Prostate gland (tissue), 2 donors: ENCODE measurements at regions not wholly inside any gene's neighbourhood (a gene's known extent, or its start where the extent isn't known, plus 50 kb on each side); places are given as distances from the start of the nearest gene placed in this dataset.

Experiments
- DNase-seq: peaks from one replicate; pipeline ENCODE4 v3.0.0-alpha.2; 2019; ENCODE audit warnings: low spot score
- H3K27ac ChIP-seq, 2 donors: fragments of 200-600 bp; sonication (generic); 2 replicates each; pipeline ENCODE4 v1.5.1; 2017 to 2019
- H3K27me3 ChIP-seq: fragments of 200-600 bp; sonication (generic); replicated peaks from 2 replicates; pipeline ENCODE4 v1.5.1; 2019; ENCODE audit not compliant: insufficient read depth
- H3K36me3 ChIP-seq, 2 donors: fragments of 200-600 bp; sonication (generic); 1 replicate in 1 of 2; 2 replicates in 1 of 2; pipeline versions ENCODE4 v1.5.1 to v1.8.1; 2017 to 2019
- H3K4me1 ChIP-seq: fragments of 200-600 bp; sonication (generic); replicated peaks from 2 replicates; pipeline ENCODE4 v1.5.1; 2019
- H3K4me3 ChIP-seq, 2 donors: fragments of 200-600 bp; sonication (generic); 2 replicates each; pipeline ENCODE4 v1.5.1; 2017 to 2019
- H3K9me3 ChIP-seq: fragments of 200-600 bp; sonication (generic); 2 replicates; pipeline ENCODE4 v1.5.1; 2017
- POLR2A ChIP-seq: fragments of 450-650 bp; IDR thresholded peaks from one replicate; pipeline ENCODE4 v1.6.1; 2016; ENCODE audit warnings: antibody characterized with exemption, mild to moderate bottlenecking
- POLR2AphosphoS5 ChIP-seq: sonication (generic); formaldehyde crosslinking; IDR thresholded peaks from one replicate; pipeline ENCODE4 v1.6.1; 2017; ENCODE audit warnings: antibody characterized with exemption
- WGBS: methylation state at CpG from one replicate; pipeline ENCODE4 v1.1.5; 2018; 5-methylcytosine and 5-hydroxymethylcytosine counted together
- intact Hi-C: fragments of 100-400 bp; cut with DNase I; formaldehyde crosslinking; loops from one replicate; pipeline ENCODE4 v1.14.2; 2022
- TF ChIP-seq, protein P1 (sequence below), 4 experiments: fragments of 200-600 bp in 2 of 4; fragments of 450-650 bp in 2 of 4; sonication (generic) in 2 of 4; IDR thresholded peaks; 1 replicate in 3 of 4; 2 replicates in 1 of 4; pipeline ENCODE4 v1.5.1; 2016 to 2019; ENCODE audit warnings: antibody characterized with exemption in 4 of 4, mild to moderate bottlenecking in 2 of 4, moderate library complexity in 2 of 4

DNA sequence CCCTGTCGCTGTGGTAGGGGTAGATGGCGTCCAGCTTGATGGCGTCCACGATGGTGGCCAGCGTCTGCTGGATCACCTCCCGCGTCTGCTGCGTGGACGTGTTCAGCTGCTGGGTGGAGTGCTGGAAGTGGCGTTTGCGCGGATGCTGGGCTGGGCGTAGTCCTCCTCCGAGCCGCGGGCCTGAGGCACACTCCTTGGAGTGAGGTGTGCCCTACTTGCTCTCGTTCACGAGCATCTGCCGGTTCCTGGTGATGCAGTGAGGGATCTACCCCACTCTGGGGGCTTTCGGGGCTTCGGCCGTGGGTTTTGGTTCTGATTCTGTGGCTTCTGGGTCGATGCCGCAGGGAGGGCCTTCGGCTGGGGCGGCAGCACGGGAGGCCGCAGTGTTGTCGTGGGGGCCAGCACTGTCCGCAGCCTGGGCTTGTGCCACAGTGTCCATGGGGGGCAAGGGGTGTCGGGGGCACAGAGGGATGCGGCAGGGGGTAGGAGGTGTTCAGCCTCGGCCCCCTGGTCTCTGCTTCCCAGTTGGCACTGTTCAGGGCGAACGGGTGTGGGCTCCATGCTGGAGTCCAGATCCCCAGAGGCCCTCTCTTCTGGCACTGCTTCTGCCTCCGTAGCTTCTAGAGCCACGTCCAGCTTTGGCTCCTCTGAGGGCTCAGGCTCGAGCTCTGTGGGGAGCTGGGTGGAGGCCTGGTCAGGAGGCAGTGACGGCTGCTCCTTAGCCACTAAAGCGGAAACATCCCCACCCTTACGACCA lies 890.6 kb upstream of the LRRTM1 start:
- intact Hi-C loops: no loop called here
- DNase-seq: no peak
- Histone ChIP-seq H3K36me3 (no peaks in the 10 kb centered on the region), H3K4me1 (no peaks in the 10 kb centered on the region), H3K27me3 (no peaks in the 10 kb centered on the region), H3K4me3 (no peak overlapping the region), H3K9me3 (no peaks in the 10 kb centered on the region), H3K27ac (no peak overlapping the region)
- 95% methylated on average over 41 of the region's 41 CpGs for WGBS
- TF ChIP-seq POLR2A: no peak
- TF ChIP-seq, protein P1, sequence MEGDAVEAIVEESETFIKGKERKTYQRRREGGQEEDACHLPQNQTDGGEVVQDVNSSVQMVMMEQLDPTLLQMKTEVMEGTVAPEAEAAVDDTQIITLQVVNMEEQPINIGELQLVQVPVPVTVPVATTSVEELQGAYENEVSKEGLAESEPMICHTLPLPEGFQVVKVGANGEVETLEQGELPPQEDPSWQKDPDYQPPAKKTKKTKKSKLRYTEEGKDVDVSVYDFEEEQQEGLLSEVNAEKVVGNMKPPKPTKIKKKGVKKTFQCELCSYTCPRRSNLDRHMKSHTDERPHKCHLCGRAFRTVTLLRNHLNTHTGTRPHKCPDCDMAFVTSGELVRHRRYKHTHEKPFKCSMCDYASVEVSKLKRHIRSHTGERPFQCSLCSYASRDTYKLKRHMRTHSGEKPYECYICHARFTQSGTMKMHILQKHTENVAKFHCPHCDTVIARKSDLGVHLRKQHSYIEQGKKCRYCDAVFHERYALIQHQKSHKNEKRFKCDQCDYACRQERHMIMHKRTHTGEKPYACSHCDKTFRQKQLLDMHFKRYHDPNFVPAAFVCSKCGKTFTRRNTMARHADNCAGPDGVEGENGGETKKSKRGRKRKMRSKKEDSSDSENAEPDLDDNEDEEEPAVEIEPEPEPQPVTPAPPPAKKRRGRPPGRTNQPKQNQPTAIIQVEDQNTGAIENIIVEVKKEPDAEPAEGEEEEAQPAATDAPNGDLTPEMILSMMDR (IDR thresholded peaks at IDR 0.05): no peak
- TF ChIP-seq POLR2AphosphoS5: no peak

DNA sequence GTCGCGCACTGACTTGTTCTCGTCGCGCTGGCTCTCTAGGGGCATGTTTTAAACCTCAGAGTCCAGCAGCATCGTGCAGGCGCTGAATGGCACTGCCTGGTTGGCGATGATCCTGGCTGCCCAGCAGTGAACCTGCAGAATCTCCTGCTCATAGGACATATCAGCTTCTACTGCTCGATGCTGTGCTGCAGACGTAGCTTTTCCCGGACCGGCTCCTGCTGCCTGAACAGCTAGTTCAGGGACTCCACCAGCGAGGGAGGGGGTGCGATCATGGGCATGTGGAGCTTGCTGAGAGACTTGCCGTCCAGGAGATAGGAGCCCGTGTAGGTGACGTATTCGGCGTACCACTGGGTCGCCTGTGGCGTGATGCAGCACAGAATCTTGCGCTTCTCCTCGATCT lies 890.0 kb upstream of the LRRTM1 start:
- no peaks in the 10 kb centered on the region for H3K36me3 ChIP-seq
- no peaks in the 10 kb centered on the region for H3K27me3 ChIP-seq
- intact Hi-C loops: no loop called here
- H3K4me3 ChIP-seq: no peak overlapping the region
- no peaks in the 10 kb centered on the region for H3K9me3 ChIP-seq
- TF ChIP-seq POLR2A (no peak), POLR2AphosphoS5 (no peak)
- TF ChIP-seq, protein P1 (IDR thresholded peaks at IDR 0.05): no peak
- DNase-seq: no peak
- 98% methylated on average over 23 of the region's 23 CpGs for WGBS
- no peaks in the 10 kb centered on the region for H3K4me1 ChIP-seq
- H3K27ac ChIP-seq: no peak overlapping the region

DNA sequence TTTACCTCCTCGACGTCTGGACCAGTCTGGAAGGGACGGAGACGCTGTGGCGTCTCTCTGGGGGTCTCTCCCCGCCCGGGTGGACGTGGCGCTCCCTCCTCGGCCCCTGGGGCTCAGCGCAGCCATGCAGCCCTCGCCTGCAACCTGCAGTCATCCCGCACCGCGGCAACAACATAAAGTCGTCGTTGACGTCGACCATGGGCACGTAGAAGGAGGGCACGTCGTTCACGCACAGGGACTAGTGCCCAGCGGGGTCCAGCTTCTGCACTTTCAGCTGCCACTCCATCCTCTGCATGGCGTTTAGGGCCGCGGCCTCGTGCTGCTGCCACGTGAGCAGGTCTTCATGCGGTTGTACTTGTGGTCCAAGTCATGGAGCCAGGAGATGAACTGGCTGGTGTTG lies 889.6 kb upstream of the LRRTM1 start:
- H3K36me3 ChIP-seq: no peaks in the 10 kb centered on the region
- 94% methylated on average over 30 of the region's 30 CpGs for WGBS
- no peaks in the 10 kb centered on the region for H3K27me3 ChIP-seq
- no peak overlapping the region for H3K27ac ChIP-seq
- no peaks in the 10 kb centered on the region for H3K4me1 ChIP-seq
- no peak for DNase-seq
- no peak overlapping the region for H3K4me3 ChIP-seq
- TF ChIP-seq, protein P1 (IDR thresholded peaks at IDR 0.05): no peak
- TF ChIP-seq POLR2A (no peak), POLR2AphosphoS5 (no peak)
- intact Hi-C loops: no loop called here
- no peaks in the 10 kb centered on the region for H3K9me3 ChIP-seq

DNA sequence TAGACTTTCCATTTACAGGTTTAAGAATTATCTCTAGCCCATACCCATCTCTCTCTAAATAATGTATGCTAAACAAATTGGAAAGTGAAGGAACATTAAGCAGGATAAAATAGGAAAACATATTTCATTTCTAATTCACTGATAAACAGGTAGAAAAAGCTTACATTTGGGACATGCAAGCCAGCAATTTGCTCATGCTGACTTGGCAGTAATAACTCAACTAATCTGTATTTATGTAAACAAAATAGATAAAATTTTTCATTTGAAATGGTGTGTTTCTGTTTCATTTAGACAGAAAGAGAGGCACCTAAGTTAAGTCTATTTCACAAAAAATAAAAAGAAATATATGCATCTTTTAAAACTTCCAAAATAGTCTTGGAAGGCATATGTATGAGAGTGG lies 877.3 kb upstream of the LRRTM1 start:
- Histone ChIP-seq H3K27ac (no peak overlapping the region), H3K4me1 (no peaks in the 10 kb centered on the region), H3K27me3 (no peaks in the 10 kb centered on the region), H3K9me3 (no peaks in the 10 kb centered on the region), H3K4me3 (no peak overlapping the region), H3K36me3 (no peaks in the 10 kb centered on the region)
- TF ChIP-seq, protein P1 (IDR thresholded peaks at IDR 0.05): no peak
- no peak for TF ChIP-seq POLR2A
- TF ChIP-seq POLR2AphosphoS5: no peak
- DNase-seq: no peak
- intact Hi-C loops: no loop called here

DNA sequence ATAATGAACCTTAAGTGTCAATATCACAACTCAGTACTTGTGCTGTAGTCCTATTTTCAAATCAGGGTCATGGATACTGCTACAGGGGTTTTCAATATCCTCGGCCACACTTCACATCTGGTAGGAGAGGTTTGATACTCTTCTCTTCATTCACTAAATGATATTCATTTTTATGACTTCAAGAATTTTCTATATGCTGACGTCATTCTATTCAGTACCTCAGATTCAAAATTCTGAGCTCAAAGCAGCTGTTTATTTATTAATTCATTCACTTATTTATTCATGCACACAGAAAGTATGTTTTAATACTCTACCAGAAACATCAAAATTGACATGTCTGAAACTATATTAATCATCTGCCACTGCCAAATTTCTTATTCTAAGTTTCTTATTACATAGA lies 866.9 kb upstream of the LRRTM1 start:
- intact Hi-C loops: no loop called here
- no peak for DNase-seq
- TF ChIP-seq, protein P1 (IDR thresholded peaks at IDR 0.05): no peak
- no peak for TF ChIP-seq POLR2A
- TF ChIP-seq POLR2AphosphoS5: no peak
- no peak overlapping the region for H3K4me3 ChIP-seq
- 88% methylated on average over 2 of the region's 2 CpGs for WGBS
- H3K27ac ChIP-seq: no peak overlapping the region
- no peaks in the 10 kb centered on the region for H3K4me1 ChIP-seq
- H3K27me3 ChIP-seq: no peaks in the 10 kb centered on the region
- no peaks in the 10 kb centered on the region for H3K9me3 ChIP-seq
- no peaks in the 10 kb centered on the region for H3K36me3 ChIP-seq
